ENCODE measurements at regions not wholly inside any gene's neighbourhood (a gene's known extent, or its start where the extent isn't known, plus 50 kb on each side); places are given as distances from the start of the nearest gene placed in this dataset.
"Not testable (repeated sequence)": the region's sequence is repeated elsewhere in the genome, so short reads cannot be mapped to it uniquely, and the experiment has no call there.

DNA sequence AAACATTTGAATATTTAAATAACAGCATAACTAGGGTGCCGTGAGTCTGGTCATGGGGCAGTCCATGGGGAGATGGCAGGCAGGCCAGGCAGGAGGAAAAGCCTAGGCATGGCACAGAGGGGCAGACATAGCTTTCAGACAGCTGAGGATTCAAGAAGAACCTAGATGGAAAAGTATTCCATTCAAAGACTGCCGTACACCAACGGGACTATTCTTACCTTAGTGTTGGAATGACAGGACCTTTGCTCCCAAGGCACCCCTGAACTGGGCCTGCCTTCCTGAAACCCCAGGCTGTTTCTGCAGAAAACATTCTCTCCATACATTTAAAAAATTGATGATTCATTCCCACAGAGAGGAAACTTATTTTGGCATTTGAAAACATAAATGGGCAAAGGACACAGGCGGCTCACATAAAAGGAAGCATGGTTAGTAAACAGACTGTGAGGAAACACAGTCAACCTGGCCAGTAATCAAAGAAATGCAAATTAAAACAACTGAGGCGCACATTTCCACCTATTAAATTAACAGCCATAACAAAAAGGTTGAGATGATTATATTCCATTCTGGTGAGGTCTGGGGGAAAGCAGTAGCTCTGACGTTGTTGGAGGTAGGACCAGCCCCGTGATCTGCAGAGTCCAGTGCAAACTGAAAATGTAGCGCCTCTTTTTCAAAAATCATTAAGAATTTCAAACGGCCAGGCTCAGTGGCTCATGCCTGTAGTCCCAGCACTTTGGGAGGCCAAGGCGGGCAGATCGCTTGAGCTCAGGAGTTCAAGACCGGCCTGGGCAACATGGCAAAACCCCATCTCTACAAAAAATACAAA is 71.3 kb upstream of the SMAD3 start:
- Mint-ChIP-seq H3K27ac (no peak overlapping the region), H3K36me3 (peaks cover 0 to 7% (median 0%) of the 10 kb centered on the region in 3 donors), H3K9me3 (peaks cover 0 to 15% (median 3%) of the 10 kb centered on the region in 9 donors), H3K4me1 (no peaks in the 10 kb centered on the region), H3K27me3 (peaks cover 0 to 6% (median 4%) of the 10 kb centered on the region in 5 donors), H3K4me3 (no peak overlapping the region)
- DNase-seq (no peak), ATAC-seq (no peak)
- POLR2A ChIA-PET: no interaction called here

DNA sequence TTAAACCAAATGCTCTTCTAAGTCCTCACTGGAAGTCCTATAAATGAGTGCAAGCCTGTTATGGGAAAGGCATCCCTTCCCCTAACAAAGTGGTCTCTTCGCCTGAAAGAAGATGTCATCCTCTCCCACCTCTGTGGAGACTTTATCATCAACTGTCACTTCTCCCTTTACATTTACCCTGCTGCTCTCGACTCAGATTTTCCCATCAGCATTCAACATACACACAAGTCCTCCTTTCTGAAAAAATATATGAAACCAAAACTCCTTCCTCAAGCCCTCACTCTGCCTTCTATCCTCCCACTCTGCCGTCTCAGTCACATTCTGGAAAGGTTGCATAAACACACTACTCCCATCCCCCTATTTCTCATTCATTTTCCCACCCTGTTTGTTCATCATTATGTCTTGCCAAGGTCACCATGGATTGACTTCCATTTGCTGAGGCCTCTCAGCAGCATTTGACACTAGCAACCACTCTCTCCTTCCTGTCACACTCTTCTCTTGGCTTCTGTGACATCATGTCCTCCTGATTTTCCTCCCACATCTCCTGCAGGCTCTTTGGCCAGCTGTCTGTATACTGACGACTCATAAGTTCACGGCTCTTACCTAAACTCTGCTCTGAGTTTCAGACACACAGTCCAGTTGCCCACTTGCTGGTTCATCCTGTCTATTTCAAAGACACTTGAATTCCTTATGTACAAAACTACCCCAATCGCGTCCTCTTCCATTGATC is 70.3 kb upstream of the SMAD3 start:
- ATAC-seq: no peak
- POLR2A ChIA-PET: no interaction called here
- Mint-ChIP-seq H3K4me3 (no peak overlapping the region), H3K27me3 (peaks cover 0 to 4% (median 0%) of the 10 kb centered on the region in 5 donors), H3K9me3 (peaks cover 0 to 11% (median 5%) of the 10 kb centered on the region in 9 donors), H3K27ac (no peak overlapping the region), H3K4me1 (no peaks in the 10 kb centered on the region), H3K36me3 (peaks cover 0 to 5% (median 1%) of the 10 kb centered on the region in 3 donors)
- DNase-seq: no peak

- peaks cover 0 to 4% (median 0%) of the 10 kb centered on the region in 5 donors for H3K27me3 Mint-ChIP-seq
- ATAC-seq (no peak), DNase-seq (no peak)
- no peak overlapping the region for H3K4me3 Mint-ChIP-seq
- no peak overlapping the region for H3K27ac Mint-ChIP-seq
- no peaks in the 10 kb centered on the region for H3K4me1 Mint-ChIP-seq
- POLR2A ChIA-PET: no interaction called here
- H3K36me3 Mint-ChIP-seq: peaks cover 0 to 5% (median 1%) of the 10 kb centered on the region in 3 donors
- H3K9me3 Mint-ChIP-seq: peaks cover 0 to 11% (median 5%) of the 10 kb centered on the region in 9 donors
Observed at GRCh38 chr15:66996094-66996493, 69.3 kb upstream of the SMAD3 start.

DNA sequence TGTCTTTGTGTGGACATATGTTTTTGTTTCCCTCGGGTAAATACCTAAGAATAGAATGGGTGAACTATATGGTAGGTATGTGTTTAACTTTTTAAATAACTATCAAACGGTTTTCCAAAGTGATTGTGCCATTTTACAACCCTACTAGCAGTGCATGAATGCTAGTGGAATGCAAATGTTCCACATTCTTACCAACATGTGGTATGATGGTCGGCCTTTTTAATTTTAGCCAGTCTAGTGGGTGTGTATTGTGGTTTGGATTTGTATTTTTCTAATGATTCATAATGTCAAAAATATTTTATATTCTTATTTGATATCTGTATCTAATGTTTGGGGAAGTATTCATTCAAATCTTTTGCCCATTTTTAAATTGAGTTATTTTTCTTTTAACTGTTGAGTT is 68.2 kb upstream of the SMAD3 start:
- no peak for DNase-seq
- Mint-ChIP-seq H3K9me3 (peaks cover 0 to 11% (median 5%) of the 10 kb centered on the region in 9 donors), H3K36me3 (peaks cover 0 to 5% (median 1%) of the 10 kb centered on the region in 3 donors), H3K4me3 (no peak overlapping the region), H3K27ac (no peak overlapping the region), H3K4me1 (no peaks in the 10 kb centered on the region), H3K27me3 (peaks cover 0 to 4% (median 0%) of the 10 kb centered on the region in 5 donors)
- POLR2A ChIA-PET: no interaction called here
- ATAC-seq: no peak

GRCh38 chr15:66998234-66998633 is 67.2 kb upstream of the SMAD3 start:
- H3K27me3 Mint-ChIP-seq, DNase-seq, H3K36me3 Mint-ChIP-seq, H3K4me1 Mint-ChIP-seq, ATAC-seq, H3K4me3 Mint-ChIP-seq, POLR2A ChIA-PET, H3K27ac Mint-ChIP-seq: not testable (repeated sequence)
- peaks cover 0 to 11% (median 5%) of the 10 kb centered on the region in 9 donors for H3K9me3 Mint-ChIP-seq

DNA sequence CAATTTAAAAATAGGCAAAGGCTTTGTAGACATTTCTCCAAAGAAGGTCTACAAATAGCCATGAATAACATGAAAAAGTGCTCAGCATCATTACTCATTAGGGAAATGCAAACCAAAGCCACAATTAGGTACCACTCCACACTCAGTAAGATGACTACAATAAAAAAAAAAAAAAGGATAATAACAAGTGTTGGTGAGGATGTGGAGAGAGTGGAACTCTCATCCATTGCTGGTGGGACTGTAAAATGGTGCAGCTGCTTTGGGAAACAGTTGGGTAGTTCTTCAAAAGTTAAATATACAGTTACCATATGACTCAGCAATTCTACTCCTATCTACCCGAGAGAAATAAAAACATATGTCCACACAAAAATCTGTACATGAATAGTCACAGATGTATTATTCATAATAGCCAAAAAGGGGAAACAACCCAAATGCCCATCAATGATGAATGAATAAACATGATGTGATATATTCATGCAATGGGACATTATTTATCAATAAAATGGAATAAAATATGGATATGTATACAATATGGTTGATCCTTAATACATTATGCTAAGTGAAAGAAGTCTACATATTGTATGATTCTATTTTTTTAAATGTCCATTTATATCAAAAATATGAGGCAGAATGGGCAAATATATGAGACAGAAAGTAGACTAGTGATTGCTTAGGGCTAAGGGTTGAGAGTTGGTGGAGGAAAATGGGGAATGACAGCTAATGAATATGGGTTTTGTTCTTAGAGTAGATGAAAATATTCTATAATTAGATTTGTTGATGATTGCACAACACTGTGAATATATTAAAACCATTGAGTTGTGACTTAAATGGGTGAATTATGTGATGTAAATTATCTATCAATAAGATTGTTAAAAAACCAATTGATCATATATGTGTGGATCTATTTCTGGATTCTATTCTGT is 66.1 kb upstream of the SMAD3 start:
- ATAC-seq (no peak), DNase-seq (no peak)
- POLR2A ChIA-PET: no interaction called here
- no peak overlapping the region for H3K27ac Mint-ChIP-seq
- peaks cover 0 to 4% (median 0%) of the 10 kb centered on the region in 4 donors for H3K4me1 Mint-ChIP-seq
- H3K4me3 Mint-ChIP-seq: no peak overlapping the region
- H3K36me3 Mint-ChIP-seq: peaks cover 0 to 5% (median 1%) of the 10 kb centered on the region in 3 donors
- peaks cover 0 to 4% (median 0%) of the 10 kb centered on the region in 5 donors for H3K27me3 Mint-ChIP-seq
- H3K9me3 Mint-ChIP-seq: peaks cover 0 to 11% (median 5%) of the 10 kb centered on the region in 9 donors

GRCh38 chr15:67000896-67001295 is 64.5 kb upstream of the SMAD3 start:
- peaks cover 0 to 5% (median 1%) of the 10 kb centered on the region in 3 donors for H3K36me3 Mint-ChIP-seq
- H3K27me3 Mint-ChIP-seq: peaks cover 0 to 4% (median 0%) of the 10 kb centered on the region in 5 donors
- POLR2A ChIA-PET: no interaction called here
- H3K4me3 Mint-ChIP-seq: no peak overlapping the region
- ATAC-seq: no peak
- peak overlapping the region in 1 of 10 donors; percentile 26 for H3K27ac Mint-ChIP-seq
- H3K9me3 Mint-ChIP-seq: peaks cover 0 to 11% (median 5%) of the 10 kb centered on the region in 9 donors
- no peak for DNase-seq
- peaks cover 0 to 9% (median 0%) of the 10 kb centered on the region in 4 donors for H3K4me1 Mint-ChIP-seq

DNA sequence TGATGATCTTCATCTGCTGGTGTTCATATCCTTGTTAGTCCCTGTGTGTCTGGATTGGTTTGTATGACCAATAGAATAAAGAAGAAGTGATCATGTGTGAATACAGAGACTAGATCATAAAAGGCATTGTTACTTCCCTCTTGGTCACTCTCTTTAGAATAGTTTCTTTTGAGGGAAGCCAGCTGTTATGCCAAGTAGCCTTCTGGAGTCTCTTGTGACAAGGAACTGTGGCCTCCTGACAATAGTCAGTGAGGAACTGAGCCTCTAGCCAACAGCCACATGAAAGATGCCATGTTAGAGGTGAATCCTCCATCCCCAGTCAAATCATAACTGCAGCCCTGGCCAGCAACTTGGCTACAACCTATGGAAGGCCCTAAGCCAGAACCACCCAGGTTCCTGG is 63.0 kb upstream of the SMAD3 start:
- Mint-ChIP-seq H3K36me3 (peaks cover 0 to 5% (median 1%) of the 10 kb centered on the region in 3 donors), H3K27ac (peak overlapping the region in 1 of 10 donors; percentile 39), H3K4me1 (peaks cover 0 to 9% (median under 1%) of the 10 kb centered on the region in 4 donors), H3K4me3 (no peak overlapping the region), H3K27me3 (peaks cover 0 to 4% (median 0%) of the 10 kb centered on the region in 5 donors), H3K9me3 (peaks cover 0 to 11% (median 5%) of the 10 kb centered on the region in 9 donors)
- ATAC-seq: no peak
- POLR2A ChIA-PET: no interaction called here
- DNase-seq: no peak

- POLR2A ChIA-PET: no interaction called here
- no peak for DNase-seq
- peaks cover 0 to 3% (median 0%) of the 10 kb centered on the region in 5 donors for H3K27me3 Mint-ChIP-seq
- H3K9me3 Mint-ChIP-seq: peaks cover 0 to 6% (median 1%) of the 10 kb centered on the region in 9 donors
- H3K27ac Mint-ChIP-seq: no peak overlapping the region
- ATAC-seq: no peak
- peaks cover 0 to 5% (median 1%) of the 10 kb centered on the region in 3 donors for H3K36me3 Mint-ChIP-seq
- peaks cover 0 to 9% (median under 1%) of the 10 kb centered on the region in 4 donors for H3K4me1 Mint-ChIP-seq
- H3K4me3 Mint-ChIP-seq: no peak overlapping the region
Observed at GRCh38 chr15:67003586-67003985, 61.8 kb upstream of the SMAD3 start.

DNA sequence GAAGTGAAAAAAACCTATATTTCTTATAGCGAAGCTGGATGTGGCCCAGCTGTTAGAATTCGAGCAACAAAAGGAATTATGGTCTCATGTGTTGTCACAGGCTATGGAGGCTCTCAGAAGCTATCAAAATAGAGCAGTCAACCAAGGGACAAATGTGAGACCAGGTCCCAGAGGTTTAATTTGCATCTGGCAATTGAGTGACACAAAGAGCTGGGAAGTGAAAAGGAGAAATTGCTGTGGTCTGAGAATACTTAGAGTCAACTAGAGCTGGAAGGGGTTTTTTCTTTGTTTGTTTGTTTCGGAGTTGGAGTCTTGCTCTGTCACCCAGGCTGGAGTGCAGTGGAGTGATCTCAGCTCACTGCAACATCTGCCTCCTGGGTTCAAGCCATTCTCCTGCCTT is 61.3 kb upstream of the SMAD3 start:
- Mint-ChIP-seq H3K9me3 (peaks cover 0 to 3% (median 1%) of the 10 kb centered on the region in 9 donors), H3K4me3 (no peak overlapping the region), H3K27me3 (peaks cover 0 to 3% (median 0%) of the 10 kb centered on the region in 5 donors), H3K27ac (no peak overlapping the region), H3K4me1 (peaks cover 0 to 9% (median under 1%) of the 10 kb centered on the region in 4 donors), H3K36me3 (peaks cover 0 to 3% (median 1%) of the 10 kb centered on the region in 3 donors)
- ATAC-seq: no peak
- POLR2A ChIA-PET: no interaction called here
- DNase-seq: no peak

- no peak overlapping the region for H3K27ac Mint-ChIP-seq
- ATAC-seq: no peak
- H3K9me3 Mint-ChIP-seq: no peaks in the 10 kb centered on the region
- no peak for DNase-seq
- peaks cover 0 to 3% (median 0%) of the 10 kb centered on the region in 5 donors for H3K27me3 Mint-ChIP-seq
- no peaks in the 10 kb centered on the region for H3K36me3 Mint-ChIP-seq
- no peak overlapping the region for H3K4me3 Mint-ChIP-seq
- POLR2A ChIA-PET: no interaction called here
- H3K4me1 Mint-ChIP-seq: peaks cover 0 to 9% (median under 1%) of the 10 kb centered on the region in 4 donors
Observed at GRCh38 chr15:67005294-67005996, 60.0 kb upstream of the SMAD3 start.

Data from naive thymus-derived CD8-positive, alpha-beta T cell (primary cell).